ENCODE measurements at regions not wholly inside any gene's neighbourhood (a gene's known extent, or its start where the extent isn't known, plus 50 kb on each side); places are given as distances from the start of the nearest gene placed in this dataset.

DNA sequence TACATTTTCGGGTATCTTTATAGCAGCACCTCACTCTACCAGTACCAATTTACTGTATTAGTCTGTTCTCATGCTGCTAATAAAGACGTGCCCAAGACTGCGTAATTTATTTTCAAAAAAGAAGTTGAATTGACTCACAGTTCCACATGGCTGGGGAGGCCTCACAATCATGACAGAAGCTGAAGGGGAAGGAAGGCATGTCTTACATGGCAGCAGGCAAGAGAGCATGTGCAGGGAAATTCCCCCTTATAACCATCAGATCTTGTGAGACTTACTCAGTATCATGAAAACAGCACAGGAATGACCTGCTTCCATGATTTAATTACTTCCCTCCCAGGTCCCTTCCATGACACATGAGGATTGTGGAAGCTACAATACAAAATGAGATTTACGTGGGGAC lies 602.6 kb upstream of the DAB2 start:
- TF ChIP-seq, protein P1, sequence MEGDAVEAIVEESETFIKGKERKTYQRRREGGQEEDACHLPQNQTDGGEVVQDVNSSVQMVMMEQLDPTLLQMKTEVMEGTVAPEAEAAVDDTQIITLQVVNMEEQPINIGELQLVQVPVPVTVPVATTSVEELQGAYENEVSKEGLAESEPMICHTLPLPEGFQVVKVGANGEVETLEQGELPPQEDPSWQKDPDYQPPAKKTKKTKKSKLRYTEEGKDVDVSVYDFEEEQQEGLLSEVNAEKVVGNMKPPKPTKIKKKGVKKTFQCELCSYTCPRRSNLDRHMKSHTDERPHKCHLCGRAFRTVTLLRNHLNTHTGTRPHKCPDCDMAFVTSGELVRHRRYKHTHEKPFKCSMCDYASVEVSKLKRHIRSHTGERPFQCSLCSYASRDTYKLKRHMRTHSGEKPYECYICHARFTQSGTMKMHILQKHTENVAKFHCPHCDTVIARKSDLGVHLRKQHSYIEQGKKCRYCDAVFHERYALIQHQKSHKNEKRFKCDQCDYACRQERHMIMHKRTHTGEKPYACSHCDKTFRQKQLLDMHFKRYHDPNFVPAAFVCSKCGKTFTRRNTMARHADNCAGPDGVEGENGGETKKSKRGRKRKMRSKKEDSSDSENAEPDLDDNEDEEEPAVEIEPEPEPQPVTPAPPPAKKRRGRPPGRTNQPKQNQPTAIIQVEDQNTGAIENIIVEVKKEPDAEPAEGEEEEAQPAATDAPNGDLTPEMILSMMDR (IDR thresholded peaks at IDR 0.05), result no peak
- TF ChIP-seq POLR2A (IDR thresholded peaks at IDR 0.05), result no peak

Measured in testis (tissue), 2 donors.